Uterus (tissue), 3 donors: ENCODE measurements at regions not wholly inside any gene's neighbourhood (a gene's known extent, or its start where the extent isn't known, plus 50 kb on each side); places are given as distances from the start of the nearest gene placed in this dataset.

Source experiments
- DNase-seq, 2 donors: peaks; one replicate each; pipeline ENCODE4 v3.0.0-alpha.2; 2019 to 2020
- H3K27ac ChIP-seq, 2 donors: fragments of 200-600 bp; sonication (generic); 1 replicate in 1 of 2; 2 replicates in 1 of 2; pipeline ENCODE4 v1.5.1; 2016 to 2018
- H3K27me3 ChIP-seq, 2 donors: fragments of 200-600 bp; sonication (generic); one replicate each; pipeline ENCODE4 v1.5.1; 2018 to 2019; ENCODE audit warnings: control low read depth in 1 of 2
- H3K36me3 ChIP-seq, 2 donors: fragments of 200-600 bp; sonication (generic); one replicate each; pipeline ENCODE4 v1.5.1; 2019; ENCODE audit warnings: control low read depth in 1 of 2
- H3K4me1 ChIP-seq, 2 donors: fragments of 200-600 bp; sonication (generic); one replicate each; pipeline ENCODE4 v1.5.1; 2018 to 2019; ENCODE audit warnings: control low read depth in 1 of 2
- H3K4me3 ChIP-seq, 2 donors: fragments of 200-600 bp; sonication (generic); 1 replicate in 1 of 2; 2 replicates in 1 of 2; pipeline ENCODE4 v1.5.1; 2018 to 2019; ENCODE audit warnings: mild to moderate bottlenecking in 1 of 2
- H3K9me3 ChIP-seq, 2 donors: fragments of 200-600 bp; sonication (generic); one replicate each; pipeline ENCODE4 v1.5.1; 2019; ENCODE audit warnings: control low read depth in 1 of 2
- CTCF ChIP-seq, 4 experiments: fragments of 200-600 bp in 2 of 4; fragments of 450-650 bp in 2 of 4; sonication (generic) in 2 of 4; IDR thresholded peaks; one replicate each; pipeline ENCODE4 v1.5.1; 2016 to 2019; ENCODE audit warnings: antibody characterized with exemption in 4 of 4, mild to moderate bottlenecking in 2 of 4, moderate library complexity in 1 of 4
- POLR2A ChIP-seq, 2 donors: fragments of 450-650 bp; IDR thresholded peaks; one replicate each; pipeline ENCODE4 v1.6.1; 2016; ENCODE audit warnings: antibody characterized with exemption in 2 of 2, mild to moderate bottlenecking in 1 of 2, moderate library complexity in 1 of 2
- intact Hi-C: fragments of 100-400 bp; cut with DNase I; formaldehyde crosslinking; loops from one replicate; pipeline ENCODE4 v1.15.1; 2023; ENCODE audit warnings: low total_unique reads
- donor health status: DM: yes; HTN: yes; CAD: no.

- Histone ChIP-seq H3K27ac (peak overlapping the region in 1 of 2 donors; percentile 86), H3K4me3 (no peak overlapping the region), H3K27me3 (no peaks in the 10 kb centered on the region), H3K9me3 (no peaks in the 10 kb centered on the region), H3K4me1 (peaks cover 11 to 12% of the 10 kb centered on the region in 2 donors), H3K36me3 (no peaks in the 10 kb centered on the region)
- DNase-seq = no peak
- TF ChIP-seq CTCF (IDR thresholded peaks at IDR 0.05) = no peak
- no peak for TF ChIP-seq POLR2A (IDR thresholded peaks at IDR 0.05)
- intact Hi-C loops = no loop called here
These were observed 516.4 kb downstream of the RPS24 start for GRCh38 chr10:78550090-78550489.

- Histone ChIP-seq H3K4me1 (peaks cover 11 to 12% of the 10 kb centered on the region in 2 donors), H3K36me3 (no peaks in the 10 kb centered on the region), H3K9me3 (no peaks in the 10 kb centered on the region), H3K27me3 (no peaks in the 10 kb centered on the region), H3K4me3 (no peak overlapping the region), H3K27ac (peak overlapping the region; percentile 84 to 86)
- peak in 1 of 2 donors; percentile 5 for DNase-seq
- no peak for TF ChIP-seq POLR2A (IDR thresholded peaks at IDR 0.05)
- TF ChIP-seq CTCF (IDR thresholded peaks at IDR 0.05) = no peak
- intact Hi-C loops = no loop called here
These were observed 517.1 kb downstream of the RPS24 start for GRCh38 chr10:78550716-78551115.

GRCh38 chr10:78551184-78552005 is 517.4 kb upstream of the ZMIZ1 start:
- no peak overlapping the region for H3K4me3 ChIP-seq
- no peaks in the 10 kb centered on the region for H3K9me3 ChIP-seq
- H3K36me3 ChIP-seq = no peaks in the 10 kb centered on the region
- peaks cover 11 to 12% of the 10 kb centered on the region in 2 donors for H3K4me1 ChIP-seq
- peak in 1 of 2 donors; percentile 13 for DNase-seq
- intact Hi-C loops = no loop called here
- TF ChIP-seq POLR2A (IDR thresholded peaks at IDR 0.05) (no peak), CTCF (IDR thresholded peaks at IDR 0.05) (no peak)
- H3K27me3 ChIP-seq = no peaks in the 10 kb centered on the region
- peak overlapping the region; percentile 84 to 86 for H3K27ac ChIP-seq

GRCh38 chr10:78552261-78552811 is 516.4 kb upstream of the ZMIZ1 start:
- peak overlapping the region; percentile 84 to 86 for H3K27ac ChIP-seq
- H3K4me3 ChIP-seq = no peak overlapping the region
- no peaks in the 10 kb centered on the region for H3K9me3 ChIP-seq
- no peaks in the 10 kb centered on the region for H3K36me3 ChIP-seq
- TF ChIP-seq POLR2A (IDR thresholded peaks at IDR 0.05) (no peak), CTCF (IDR thresholded peaks at IDR 0.05) (peak in 1 of 4 experiments; percentile 8)
- H3K4me1 ChIP-seq = peaks cover 11 to 12% of the 10 kb centered on the region in 2 donors
- intact Hi-C loops = no loop called here
- DNase-seq = peak; percentile 89 to 94
- H3K27me3 ChIP-seq = no peaks in the 10 kb centered on the region

GRCh38 chr10:78553792-78554191 is 515.0 kb upstream of the ZMIZ1 start:
- Histone ChIP-seq H3K27me3 (no peaks in the 10 kb centered on the region), H3K4me3 (no peak overlapping the region), H3K4me1 (peaks cover 11 to 12% of the 10 kb centered on the region in 2 donors), H3K36me3 (no peaks in the 10 kb centered on the region), H3K27ac (peak overlapping the region; percentile 84 to 86), H3K9me3 (no peaks in the 10 kb centered on the region)
- no peak for DNase-seq
- no peak for TF ChIP-seq CTCF (IDR thresholded peaks at IDR 0.05)
- TF ChIP-seq POLR2A (IDR thresholded peaks at IDR 0.05) = no peak
- intact Hi-C loops = no loop called here
